Natural killer cell (primary cell): ENCODE measurements at regions not wholly inside any gene's neighbourhood (a gene's known extent, or its start where the extent isn't known, plus 50 kb on each side); places are given as distances from the start of the nearest gene placed in this dataset.

ENCODE experiments used
- ATAC-seq, 3 donors: fragments of 150-1000 bp in 2 of 3; fragments of 200-7000 bp in 1 of 3; cut with Tn5 transposase; 1 replicate in 1 of 3; 2 replicates in 2 of 3; pipeline ENCODE4 v1.10.0; 2021; ENCODE audit warnings: mild to moderate bottlenecking in 2 of 3, moderate library complexity in 2 of 3
- DNase-seq, 2 donors: peaks; one replicate each; pipeline versions ENCODE4 v3.0.0 to v3.0.0-alpha.2; 2013 to 2021; ENCODE audit warnings: mixed read lengths in 1 of 2
- H3K27ac ChIP-seq: one replicate; pipeline ENCODE4 v1.5.1; 2013; ENCODE audit warnings: mild to moderate bottlenecking, low read length
- H3K27me3 ChIP-seq: one replicate; pipeline ENCODE4 v1.6.1; 2013; ENCODE audit warnings: low read length; ENCODE audit not compliant: control insufficient read depth, insufficient read depth
- H3K36me3 ChIP-seq: one replicate; pipeline ENCODE4 v1.6.1; 2013; ENCODE audit warnings: low read length; ENCODE audit not compliant: control insufficient read depth, insufficient read depth
- H3K4me1 ChIP-seq: one replicate; pipeline ENCODE4 v1.6.1; 2013; ENCODE audit warnings: low read length; ENCODE audit not compliant: control insufficient read depth, insufficient read depth
- H3K4me3 ChIP-seq: one replicate; pipeline ENCODE4 v1.5.1; 2013; ENCODE audit warnings: low read length
- H3K9me3 ChIP-seq: one replicate; pipeline ENCODE4 v1.6.1; 2013; ENCODE audit warnings: low read length; ENCODE audit not compliant: control insufficient read depth, insufficient read depth
- H3K27ac Mint-ChIP-seq, 2 donors: one replicate each; pipeline ENCODE4 v1.8.0; 2022; ENCODE audit warnings: mild to moderate bottlenecking in 2 of 2, mixed read lengths in 2 of 2, moderate library complexity in 1 of 2
- H3K27me3 Mint-ChIP-seq, 2 donors: one replicate each; pipeline ENCODE4 v1.8.0; 2022; ENCODE audit warnings: low read depth in 2 of 2, mixed read lengths in 2 of 2
- H3K36me3 Mint-ChIP-seq: one replicate; pipeline ENCODE4 v1.8.0; 2022; ENCODE audit warnings: mixed read lengths
- H3K4me1 Mint-ChIP-seq, 2 donors: one replicate each; pipeline ENCODE4 v1.8.0; 2022; ENCODE audit warnings: mixed read lengths in 2 of 2
- H3K4me3 Mint-ChIP-seq: one replicate; pipeline ENCODE4 v1.8.0; 2022; ENCODE audit warnings: mild to moderate bottlenecking, moderate library complexity, mixed read lengths
- H3K9me3 Mint-ChIP-seq, 2 donors: one replicate each; pipeline ENCODE4 v1.8.0; 2022; ENCODE audit warnings: mixed read lengths in 2 of 2
- CTCF ChIP-seq: fragments of 200-600 bp; IDR thresholded peaks from one replicate; pipeline ENCODE4 v1.8.0; 2022; ENCODE audit warnings: antibody characterized with exemption
- WGBS: methylation state at CpG from one replicate; pipeline ENCODE4 v1.1.7; 2013; ENCODE audit warnings: missing lambda C conversion rate; ENCODE audit not compliant: insufficient coverage; 5-methylcytosine and 5-hydroxymethylcytosine counted together
- intact Hi-C: fragments of 100-400 bp; cut with micrococcal nuclease; formaldehyde crosslinking; loops from one replicate; pipeline ENCODE4 v1.14.2; 2022

- no peaks in the 10 kb centered on the region for H3K4me1 Mint-ChIP-seq
- Histone ChIP-seq H3K4me1 (no peaks in the 10 kb centered on the region), H3K4me3 (no peak overlapping the region), H3K9me3 (no peaks in the 10 kb centered on the region), H3K27me3 (no peaks in the 10 kb centered on the region), H3K27ac (no peak overlapping the region), H3K36me3 (no peaks in the 10 kb centered on the region)
- H3K27ac Mint-ChIP-seq: no peak overlapping the region
- H3K4me3 Mint-ChIP-seq: no peak overlapping the region
- ATAC-seq: no peak
- no peak for TF ChIP-seq CTCF
- no peak for DNase-seq
- intact Hi-C loops: no loop called here
- no peaks in the 10 kb centered on the region for H3K36me3 Mint-ChIP-seq
- H3K27me3 Mint-ChIP-seq: peaks cover 5 to 12% of the 10 kb centered on the region in 2 donors
- H3K9me3 Mint-ChIP-seq: peaks cover 0 to 3% of the 10 kb centered on the region in 2 donors
- WGBS: 86% methylated on average over 1 of the region's 1 CpG
Observed at GRCh38 chr13:53126841-53127245, 98.2 kb downstream of the OLFM4 start.

- H3K9me3 Mint-ChIP-seq: peaks cover 0 to 3% of the 10 kb centered on the region in 2 donors
- Histone ChIP-seq H3K9me3 (no peaks in the 10 kb centered on the region), H3K4me3 (no peak overlapping the region), H3K36me3 (no peaks in the 10 kb centered on the region), H3K27ac (no peak overlapping the region), H3K27me3 (no peaks in the 10 kb centered on the region), H3K4me1 (no peaks in the 10 kb centered on the region)
- DNase-seq (no peak), ATAC-seq (no peak)
- H3K36me3 Mint-ChIP-seq: no peaks in the 10 kb centered on the region
- no peak overlapping the region for H3K27ac Mint-ChIP-seq
- WGBS: 67% methylated on average over 2 of the region's 2 CpGs
- no peak for TF ChIP-seq CTCF
- no peak overlapping the region for H3K4me3 Mint-ChIP-seq
- H3K4me1 Mint-ChIP-seq: no peaks in the 10 kb centered on the region
- H3K27me3 Mint-ChIP-seq: peaks cover 5 to 17% of the 10 kb centered on the region in 2 donors
- intact Hi-C loops: no loop called here
Observed at GRCh38 chr13:53127373-53127772, 98.8 kb downstream of the OLFM4 start.

- no peak overlapping the region for H3K4me3 ChIP-seq
- intact Hi-C loops: no loop called here
- no peak overlapping the region for H3K27ac Mint-ChIP-seq
- no peak for TF ChIP-seq CTCF
- H3K9me3 ChIP-seq: no peaks in the 10 kb centered on the region
- H3K27ac ChIP-seq: no peak overlapping the region
- no peaks in the 10 kb centered on the region for H3K36me3 Mint-ChIP-seq
- H3K4me3 Mint-ChIP-seq: no peak overlapping the region
- H3K4me1 ChIP-seq: no peaks in the 10 kb centered on the region
- DNase-seq (no peak), ATAC-seq (no peak)
- H3K27me3 ChIP-seq: no peaks in the 10 kb centered on the region
- H3K9me3 Mint-ChIP-seq: peaks cover 0 to 3% of the 10 kb centered on the region in 2 donors
- peaks cover 5 to 26% of the 10 kb centered on the region in 2 donors for H3K27me3 Mint-ChIP-seq
- no peaks in the 10 kb centered on the region for H3K4me1 Mint-ChIP-seq
- no peaks in the 10 kb centered on the region for H3K36me3 ChIP-seq
- 82% methylated on average over 2 of the region's 2 CpGs for WGBS
Observed at GRCh38 chr13:53129864-53130393, 101.3 kb downstream of the OLFM4 start.

- no peaks in the 10 kb centered on the region for H3K9me3 ChIP-seq
- Mint-ChIP-seq H3K4me3 (no peak overlapping the region), H3K4me1 (no peaks in the 10 kb centered on the region), H3K27me3 (peaks cover 5 to 26% of the 10 kb centered on the region in 2 donors), H3K9me3 (peaks cover 0 to 3% of the 10 kb centered on the region in 2 donors), H3K27ac (no peak overlapping the region), H3K36me3 (no peaks in the 10 kb centered on the region)
- DNase-seq: no peak
- H3K36me3 ChIP-seq: no peaks in the 10 kb centered on the region
- intact Hi-C loops: no loop called here
- WGBS: 100% methylated on average over 1 of the region's 3 CpGs
- ATAC-seq: no peak
- H3K4me1 ChIP-seq: no peaks in the 10 kb centered on the region
- no peaks in the 10 kb centered on the region for H3K27me3 ChIP-seq
- no peak for TF ChIP-seq CTCF
- H3K27ac ChIP-seq: no peak overlapping the region
- H3K4me3 ChIP-seq: no peak overlapping the region
Observed at GRCh38 chr13:53131361-53131760, 102.7 kb downstream of the OLFM4 start.
